GM12878 (cell line): ENCODE measurements at regions not wholly inside any gene's neighbourhood (a gene's known extent, or its start where the extent isn't known, plus 50 kb on each side); places are given as distances from the start of the nearest gene placed in this dataset.

Source experiments
- ATAC-seq: fragments of 200-7000 bp; cut with Tn5 transposase; 3 replicates; pipeline ENCODE4 v1.9.1; 2020; ENCODE audit warnings: mild to moderate bottlenecking, moderate library complexity
- BruUV-seq: library from RNA; stranded (reverse); fragments of 400-500 nt; replicated peaks from 2 replicates; lab custom pipeline; 2021; lab: Mats Ljungman, UMichigan
- CTCF ChIA-PET: fragments of 300-600 bp; sonication (Branson Sonifier 250); formaldehyde crosslinking; extraction: SDS; loops from one replicate; lab custom pipeline; 2021; ENCODE audit warnings: inconsistent platforms; lab: Yijun Ruan, JAX
- POLR2A ChIA-PET: fragments of 350-600 bp; formaldehyde crosslinking; extraction: SDS; loops from one replicate; lab custom pipeline; 2021; ENCODE audit warnings: inconsistent platforms; lab: Charles Lee
- RAD21 ChIA-PET: fragments of 300-600 bp; sonication (Branson Sonifier 250); formaldehyde crosslinking; loops from one replicate; lab custom pipeline; 2023; ENCODE audit warnings: antibody characterized with exemption; ENCODE audit not compliant: unreplicated experiment; lab: Charles Lee
- SMC1A ChIA-PET: fragments of 300-600 bp; sonication (Branson Sonifier 250); formaldehyde crosslinking; loops from one replicate; lab custom pipeline; 2023; ENCODE audit not compliant: unreplicated experiment, uncharacterized antibody; lab: Charles Lee
- DNase-seq: peaks from one replicate; pipeline ENCODE4 v3.0.0-alpha.2; 2011; ENCODE audit warnings: low read depth, low spot score
- FAIRE-seq: peaks from 3 replicates; lab custom pipeline; 2011; peaks lifted over from hg19 to GRCh38; lab: Jason Lieb, UNC
- H2AFZ ChIP-seq: 2 replicates; pipeline ENCODE4 v1.6.0; 2011; ENCODE audit warnings: low read depth, low read length, control low read depth; ENCODE audit not compliant: control insufficient read depth
- H3K27ac ChIP-seq: 2 replicates; pipeline ENCODE4 v1.5.1; 2011; ENCODE audit warnings: control low read depth; ENCODE audit not compliant: control insufficient read depth, insufficient read depth
- H3K27me3 ChIP-seq, 2 experiments: replicated peaks in 1 of 2; 2 replicates each; pipeline versions ENCODE4 v1.6.0 to v1.6.1; 2011; ENCODE audit warnings: low read length in 1 of 2; ENCODE audit not compliant: control insufficient read depth in 2 of 2, insufficient read depth in 2 of 2
- H3K36me3 ChIP-seq, 2 experiments: 2 replicates each; pipeline ENCODE4 v1.5.1; 2011; ENCODE audit warnings: low read length in 1 of 2; ENCODE audit not compliant: control insufficient read depth in 2 of 2, insufficient read depth in 2 of 2
- H3K4me1 ChIP-seq: 2 replicates; pipeline ENCODE4 v1.6.1; 2011; ENCODE audit warnings: mild to moderate bottlenecking, low read length, moderate library complexity, mixed read lengths; ENCODE audit not compliant: control insufficient read depth, insufficient read depth
- H3K4me2 ChIP-seq: 2 replicates; pipeline ENCODE4 v1.6.0; 2011; ENCODE audit warnings: control low read depth; ENCODE audit not compliant: control insufficient read depth, insufficient read depth
- H3K4me3 ChIP-seq: fragments of 200-600 bp; sonication (generic); 2 replicates; pipeline ENCODE4 v1.5.1; 2016
- H3K79me2 ChIP-seq: 2 replicates; pipeline ENCODE4 v1.6.0; 2011; ENCODE audit warnings: low read length; ENCODE audit not compliant: control insufficient read depth, insufficient read depth
- H3K9ac ChIP-seq: 2 replicates; pipeline ENCODE4 v1.8.0; 2011; ENCODE audit warnings: low read length, control low read depth, mixed read lengths; ENCODE audit not compliant: control insufficient read depth, insufficient read depth
- H3K9me3 ChIP-seq: replicated peaks from 3 replicates; pipeline ENCODE4 v1.5.1; 2011; ENCODE audit warnings: mild to moderate bottlenecking, low read length; ENCODE audit not compliant: control insufficient read depth, insufficient read depth
- H4K20me1 ChIP-seq: 2 replicates; pipeline ENCODE4 v1.6.0; 2011; ENCODE audit not compliant: control insufficient read depth, insufficient read depth
- MEF2A ChIP-seq: IDR thresholded peaks from 2 replicates; pipeline ENCODE4 v1.6.1; 2011; ENCODE audit warnings: low read depth, mild to moderate bottlenecking, low read length, moderate library complexity; ENCODE audit not compliant: insufficient read depth
- NKRF ChIP-seq: fragments of 450-650 bp; conservative IDR thresholded peaks from 2 replicates; pipeline ENCODE4 v1.6.1; 2017; ENCODE audit warnings: mild to moderate bottlenecking, moderate library complexity
- PML ChIP-seq: IDR thresholded peaks from 2 replicates; pipeline ENCODE4 v1.6.1; 2012; ENCODE audit warnings: low read length, inconsistent platforms
- RAD51 ChIP-seq: fragments of 450-650 bp; IDR thresholded peaks from 2 replicates; pipeline ENCODE4 v1.6.1; 2016; ENCODE audit warnings: moderate library complexity, mild to moderate bottlenecking, inconsistent platforms
- RUNX3 ChIP-seq: IDR thresholded peaks from 2 replicates; pipeline ENCODE4 v1.6.1; 2012; ENCODE audit warnings: low read length, inconsistent platforms
- TCF12 ChIP-seq: IDR thresholded peaks from 2 replicates; pipeline ENCODE4 v1.6.1; 2011; ENCODE audit warnings: low read depth, mild to moderate bottlenecking, low read length
- TCF3 ChIP-seq: IDR thresholded peaks from 2 replicates; pipeline ENCODE4 v1.6.1; 2012; ENCODE audit warnings: low read depth, mild to moderate bottlenecking, low read length, borderline replicate concordance; ENCODE audit not compliant: insufficient read depth
- ZBTB33 ChIP-seq: fragments of 450-650 bp; IDR thresholded peaks from 2 replicates; pipeline ENCODE4 v1.6.1; 2017; ENCODE audit warnings: mild to moderate bottlenecking
- ZNF217 ChIP-seq: fragments of 450-650 bp; IDR thresholded peaks from 2 replicates; pipeline ENCODE4 v1.6.1; 2017; ENCODE audit warnings: antibody characterized with exemption, mild to moderate bottlenecking
- ZNF687 ChIP-seq: fragments of 450-650 bp; IDR thresholded peaks from 2 replicates; pipeline ENCODE4 v1.6.1; 2017; ENCODE audit warnings: mild to moderate bottlenecking, moderate library complexity
- WGBS: methylation state at CpG from one replicate; pipeline ENCODE4 v1.1.6; 2016; ENCODE audit warnings: low lambda C conversion rate; ENCODE audit not compliant: insufficient replicate concordance, insufficient coverage; ENCODE audit errors: missing lambda C conversion rate; 5-methylcytosine and 5-hydroxymethylcytosine counted together
- in situ Hi-C: fragments of 300-500 bp; cut with MboI; formaldehyde crosslinking; loops from 9 replicates; pipeline ENCODE4 v1.14.3; 2018; ENCODE audit warnings: mixed read lengths
- intact Hi-C: fragments of 100-400 bp; cut with micrococcal nuclease; formaldehyde crosslinking; loops from one replicate; pipeline ENCODE4 v1.14.2; 2022; ENCODE audit not compliant: unreplicated experiment
- TF ChIP-seq, protein P1 (sequence below): fragments of 450-650 bp; formaldehyde crosslinking; IDR thresholded peaks from 2 replicates; pipeline ENCODE4 v1.4.0; 2022; ENCODE audit warnings: mild to moderate bottlenecking, moderate library complexity
- TF ChIP-seq, protein P2 (sequence below): IDR thresholded peaks from 2 replicates; pipeline ENCODE4 v1.6.1; 2011; ENCODE audit warnings: low read depth, low read length, improper control_type of control experiment, borderline replicate concordance

DNA sequence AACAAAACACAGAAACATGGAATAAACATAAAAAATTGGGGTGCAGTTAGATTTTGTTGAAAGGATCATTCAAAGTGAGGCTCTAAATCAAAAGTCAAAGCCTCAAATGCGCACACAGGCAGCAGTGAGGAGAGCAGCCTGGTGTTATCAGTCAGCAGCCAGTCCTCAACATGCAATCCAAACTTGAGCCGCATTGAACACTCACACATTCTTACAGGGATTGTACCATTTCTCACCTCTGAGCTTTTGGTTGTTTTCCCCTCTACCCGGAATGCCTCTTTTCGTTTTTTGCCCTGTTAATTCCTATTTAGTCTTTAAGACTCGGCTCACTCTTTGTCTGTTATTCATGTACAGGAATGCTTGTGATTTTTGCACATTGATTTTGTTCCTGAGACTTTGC lies 81.1 kb upstream of the PUM3 start (continued):
- TF ChIP-seq, protein P1, sequence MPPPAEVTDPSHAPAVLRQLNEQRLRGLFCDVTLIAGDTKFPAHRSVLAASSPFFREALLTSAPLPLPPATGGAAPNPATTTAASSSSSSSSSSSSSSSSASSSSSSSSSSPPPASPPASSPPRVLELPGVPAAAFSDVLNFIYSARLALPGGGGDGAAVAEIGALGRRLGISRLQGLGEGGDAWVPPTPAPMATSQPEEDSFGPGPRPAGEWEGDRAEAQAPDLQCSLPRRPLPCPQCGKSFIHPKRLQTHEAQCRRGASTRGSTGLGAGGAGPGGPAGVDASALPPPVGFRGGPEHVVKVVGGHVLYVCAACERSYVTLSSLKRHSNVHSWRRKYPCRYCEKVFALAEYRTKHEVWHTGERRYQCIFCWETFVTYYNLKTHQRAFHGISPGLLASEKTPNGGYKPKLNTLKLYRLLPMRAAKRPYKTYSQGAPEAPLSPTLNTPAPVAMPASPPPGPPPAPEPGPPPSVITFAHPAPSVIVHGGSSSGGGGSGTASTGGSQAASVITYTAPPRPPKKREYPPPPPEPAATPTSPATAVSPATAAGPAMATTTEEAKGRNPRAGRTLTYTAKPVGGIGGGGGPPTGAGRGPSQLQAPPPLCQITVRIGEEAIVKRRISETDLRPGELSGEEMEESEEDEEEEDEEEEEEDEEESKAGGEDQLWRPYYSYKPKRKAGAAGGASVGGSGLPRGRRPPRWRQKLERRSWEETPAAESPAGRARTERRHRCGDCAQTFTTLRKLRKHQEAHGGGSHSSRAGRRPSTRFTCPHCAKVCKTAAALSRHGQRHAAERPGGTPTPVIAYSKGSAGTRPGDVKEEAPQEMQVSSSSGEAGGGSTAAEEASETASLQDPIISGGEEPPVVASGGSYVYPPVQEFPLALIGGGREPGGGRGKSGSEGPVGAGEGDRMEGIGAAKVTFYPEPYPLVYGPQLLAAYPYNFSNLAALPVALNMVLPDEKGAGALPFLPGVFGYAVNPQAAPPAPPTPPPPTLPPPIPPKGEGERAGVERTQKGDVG = no peak
- TF ChIP-seq TCF12 (no peak), TCF3 (no peak), RAD51 (no peak), ZNF687 (no peak)

DNA sequence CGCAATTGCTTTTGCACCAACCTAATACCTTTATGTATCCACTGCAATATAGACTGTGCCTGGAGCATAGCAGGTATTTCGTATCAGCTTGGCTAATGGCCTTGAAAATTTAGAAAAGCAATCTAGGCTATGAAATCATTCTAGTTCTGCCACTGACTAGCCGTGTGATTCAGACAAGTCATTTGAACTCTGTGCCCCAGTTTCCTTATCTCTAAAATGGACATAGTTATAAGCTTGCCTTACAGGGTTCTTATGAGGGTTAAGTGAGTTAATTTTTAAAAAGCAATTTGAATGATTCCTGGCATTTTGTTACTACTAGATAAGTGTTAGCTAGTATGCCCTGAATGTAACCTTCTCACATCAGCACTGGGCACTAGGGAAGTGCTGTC lies 80.5 kb upstream of the PUM3 start:
- ChIA-PET RAD21 (no interaction called here), POLR2A (no interaction called here)
- no peak overlapping the region for H3K4me3 ChIP-seq
- no TSS peak for BruUV-seq
- H3K79me2 ChIP-seq = no peaks in the 10 kb centered on the region
- H3K27ac ChIP-seq = no peak overlapping the region
- no peaks in the 10 kb centered on the region for H3K4me1 ChIP-seq
- intact Hi-C loops = no loop called here
- H3K9ac ChIP-seq = no peak overlapping the region
- TF ChIP-seq ZBTB33 (no peak), PML (no peak), RUNX3 (no peak), MEF2A (no peak), ZNF217 (no peak), NKRF (no peak)
- TF ChIP-seq, protein P2, sequence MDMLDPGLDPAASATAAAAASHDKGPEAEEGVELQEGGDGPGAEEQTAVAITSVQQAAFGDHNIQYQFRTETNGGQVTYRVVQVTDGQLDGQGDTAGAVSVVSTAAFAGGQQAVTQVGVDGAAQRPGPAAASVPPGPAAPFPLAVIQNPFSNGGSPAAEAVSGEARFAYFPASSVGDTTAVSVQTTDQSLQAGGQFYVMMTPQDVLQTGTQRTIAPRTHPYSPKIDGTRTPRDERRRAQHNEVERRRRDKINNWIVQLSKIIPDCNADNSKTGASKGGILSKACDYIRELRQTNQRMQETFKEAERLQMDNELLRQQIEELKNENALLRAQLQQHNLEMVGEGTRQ = no peak
- TF ChIP-seq, all 136 proteins: peak for 0
- Histone ChIP-seq H3K27me3 (no peaks in the 10 kb centered on the region; a peak in 1 of 4 replicates), H3K9me3 (no peaks in the 10 kb centered on the region), H4K20me1 (no peaks in the 10 kb centered on the region), H3K36me3 (no peaks in the 10 kb centered on the region), H3K4me2 (no peak overlapping the region), H2AFZ (no peak overlapping the region)
- SMC1A ChIA-PET = no interaction called here
- ATAC-seq = no peak
- DNase-seq = no peak
- FAIRE-seq = no peak
- 61% methylated on average over 3 of the region's 3 CpGs for WGBS
- CTCF ChIA-PET = no interaction called here
- in situ Hi-C loops = no loop called here
